Loucy (cell line): ENCODE measurements at regions not wholly inside any gene's neighbourhood (a gene's known extent, or its start where the extent isn't known, plus 50 kb on each side); places are given as distances from the start of the nearest gene placed in this dataset.
"Not testable (repeated sequence)": the region's sequence is repeated elsewhere in the genome, so short reads cannot be mapped to it uniquely, and the experiment has no call there.

ENCODE experiments used
- H2AFZ ChIP-seq: fragments of 200-600 bp; sonication (generic); 2 replicates; pipeline ENCODE4 v1.6.0; 2016; ENCODE audit warnings: antibody characterized with exemption, mild to moderate bottlenecking, low read length, moderate library complexity
- H3F3A ChIP-seq: fragments of 200-600 bp; 2 replicates; pipeline ENCODE4 v1.6.0; 2016; ENCODE audit warnings: antibody characterized with exemption, low read depth, mild to moderate bottlenecking
- H3K27me3 ChIP-seq: fragments of 200-600 bp; sonication (generic); 2 replicates; pipeline ENCODE4 v1.6.1; 2014; ENCODE audit warnings: low read length, mild to moderate bottlenecking; ENCODE audit not compliant: insufficient read depth, poor library complexity, severe bottlenecking
- H3K36me3 ChIP-seq: fragments of 200-600 bp; sonication (generic); 2 replicates; pipeline ENCODE4 v1.6.1; 2016; ENCODE audit warnings: low read length; ENCODE audit not compliant: insufficient read depth
- H3K4me1 ChIP-seq: fragments of 200-600 bp; sonication (generic); 2 replicates; pipeline ENCODE4 v1.5.1; 2014; ENCODE audit warnings: low read length, mild to moderate bottlenecking; ENCODE audit not compliant: insufficient read depth, poor library complexity, severe bottlenecking
- H3K4me2 ChIP-seq: fragments of 200-600 bp; sonication (generic); 2 replicates; pipeline ENCODE4 v1.6.0; 2014; ENCODE audit warnings: antibody characterized with exemption, low read length, low read depth, mild to moderate bottlenecking; ENCODE audit not compliant: poor library complexity, severe bottlenecking
- H3K4me3 ChIP-seq: fragments of 200-600 bp; sonication (generic); 2 replicates; pipeline ENCODE4 v1.5.1; 2014; ENCODE audit warnings: low read length, mild to moderate bottlenecking, mixed read lengths; ENCODE audit not compliant: poor library complexity, severe bottlenecking
- H3K79me2 ChIP-seq: fragments of 200-600 bp; sonication (generic); 2 replicates; pipeline ENCODE4 v1.6.1; 2014; ENCODE audit warnings: low read length; ENCODE audit not compliant: insufficient read depth
- H3K9ac ChIP-seq: fragments of 200-600 bp; sonication (generic); 2 replicates; pipeline ENCODE4 v1.6.0; 2014; ENCODE audit warnings: mild to moderate bottlenecking, low read depth, low read length, moderate library complexity; ENCODE audit not compliant: poor library complexity, severe bottlenecking
- H3K9me2 ChIP-seq: fragments of 200-600 bp; sonication (generic); replicated peaks from 2 replicates; pipeline ENCODE4 v1.6.1; 2016; ENCODE audit warnings: low read depth, low read length, mixed read lengths
- H3K9me3 ChIP-seq: fragments of 200-600 bp; sonication (generic); 2 replicates; pipeline ENCODE4 v1.6.1; 2014; ENCODE audit warnings: mild to moderate bottlenecking, antibody characterized with exemption, low read length, low read depth; ENCODE audit not compliant: insufficient read depth
- H4K20me1 ChIP-seq: fragments of 200-600 bp; sonication (generic); 2 replicates; pipeline ENCODE4 v1.6.0; 2014; ENCODE audit warnings: antibody characterized with exemption, low read length, mild to moderate bottlenecking; ENCODE audit not compliant: insufficient read depth, poor library complexity, severe bottlenecking
- CTCF ChIP-seq: fragments of 200-600 bp; sonication (generic); conservative IDR thresholded peaks from 2 replicates; pipeline ENCODE4 v1.5.1; 2014; ENCODE audit warnings: mild to moderate bottlenecking, antibody characterized with exemption, low read length

GRCh38 chr2:94797235-94797634, 74.0 kb upstream of the TEKT4 start:
- not testable (repeated sequence) for H3K4me2 ChIP-seq, H2AFZ ChIP-seq, H3K9me3 ChIP-seq, H3K27me3 ChIP-seq, H3K36me3 ChIP-seq, H3K4me1 ChIP-seq, H3K9ac ChIP-seq, H3F3A ChIP-seq, H3K4me3 ChIP-seq, H3K79me2 ChIP-seq, H4K20me1 ChIP-seq, H3K9me2 ChIP-seq
- peak; percentile 46 for TF ChIP-seq CTCF
